NT2/D1 (cell line): ENCODE measurements at regions not wholly inside any gene's neighbourhood (a gene's known extent, or its start where the extent isn't known, plus 50 kb on each side); places are given as distances from the start of the nearest gene placed in this dataset.

Source experiments
- SUZ12 ChIP-seq: IDR thresholded peaks from 2 replicates; pipeline ENCODE4 v1.6.1; 2011; ENCODE audit not compliant: insufficient read length, insufficient read depth; ENCODE audit errors: extremely low read depth
- ZNF274 ChIP-seq: IDR thresholded peaks from 2 replicates; pipeline ENCODE4 v1.6.1; 2011; ENCODE audit warnings: mild to moderate bottlenecking, low read depth, low read length

GRCh38 chr13:75920536-75920935, 284.4 kb downstream of the LMO7 start:
- no peak for TF ChIP-seq SUZ12
- no peak for TF ChIP-seq ZNF274
